ENCODE measurements at regions not wholly inside any gene's neighbourhood (a gene's known extent, or its start where the extent isn't known, plus 50 kb on each side); places are given as distances from the start of the nearest gene placed in this dataset.

GRCh38 chr7:153576096-153576495, 476.1 kb upstream of the DPP6 start:
- Histone ChIP-seq H3K36me3 (no peaks in the 10 kb centered on the region), H3K4me3 (no peak overlapping the region), H3K4me1 (no peaks in the 10 kb centered on the region), H3K27me3 (no peaks in the 10 kb centered on the region), H3K27ac (no peak overlapping the region), H3K9me3 (peaks cover 0 to 11% (median 0%) of the 10 kb centered on the region in 4 donors)
- DNase-seq = no peak
- TF ChIP-seq CTCF (IDR thresholded peaks at IDR 0.05) (no peak), POLR2A (IDR thresholded peaks at IDR 0.05) (no peak)

DNA sequence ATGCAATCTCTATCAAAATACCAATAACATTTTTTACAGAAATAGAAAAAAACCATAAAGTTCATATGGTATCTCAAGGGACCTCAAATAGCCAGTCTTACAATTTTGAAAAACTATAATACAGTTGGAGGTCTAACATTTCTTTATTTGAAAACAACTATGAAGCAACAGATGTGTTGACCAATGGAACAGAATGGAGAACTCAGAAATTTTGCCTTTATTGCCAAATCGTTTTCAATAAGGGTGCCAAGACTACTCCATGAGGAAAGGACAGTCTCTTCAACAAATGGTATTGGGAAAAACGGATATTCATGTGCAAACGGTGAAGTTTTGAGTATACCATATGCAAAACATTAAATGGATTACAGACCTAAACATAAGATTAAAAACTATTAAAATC, 470.8 kb upstream of the DPP6 start:
- no peak for TF ChIP-seq POLR2A (IDR thresholded peaks at IDR 0.05)
- no peak for TF ChIP-seq CTCF (IDR thresholded peaks at IDR 0.05)
- Histone ChIP-seq H3K9me3 (peaks cover 0 to 3% (median 0%) of the 10 kb centered on the region in 4 donors), H3K4me1 (no peaks in the 10 kb centered on the region), H3K27ac (no peak overlapping the region), H3K36me3 (no peaks in the 10 kb centered on the region), H3K27me3 (no peaks in the 10 kb centered on the region), H3K4me3 (no peak overlapping the region)
- DNase-seq = no peak

DNA sequence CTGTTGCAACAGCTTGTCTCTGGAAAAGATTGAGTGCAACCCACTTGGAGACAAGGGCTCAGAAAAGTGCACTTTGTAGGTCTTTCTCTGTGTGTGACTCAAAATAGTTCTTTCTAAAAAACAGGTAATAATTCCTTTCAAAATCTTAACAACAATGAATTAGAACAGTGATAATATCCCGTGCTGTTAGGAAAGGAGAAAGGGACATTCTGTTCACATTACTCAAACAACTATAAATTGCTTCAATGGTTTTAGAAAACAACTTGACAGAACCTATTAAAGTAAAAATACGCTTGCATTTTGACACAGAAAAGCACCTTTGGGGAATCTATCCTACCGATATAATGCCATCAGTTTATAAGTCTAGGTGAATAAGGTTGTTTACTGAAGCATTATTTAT, 468.1 kb upstream of the DPP6 start:
- Histone ChIP-seq H3K27ac (no peak overlapping the region), H3K9me3 (peaks cover 0 to 6% (median 0%) of the 10 kb centered on the region in 4 donors), H3K36me3 (no peaks in the 10 kb centered on the region), H3K4me1 (no peaks in the 10 kb centered on the region), H3K27me3 (no peaks in the 10 kb centered on the region), H3K4me3 (no peak overlapping the region)
- no peak for TF ChIP-seq POLR2A (IDR thresholded peaks at IDR 0.05)
- TF ChIP-seq CTCF (IDR thresholded peaks at IDR 0.05) = no peak
- no peak for DNase-seq

GRCh38 chr7:153588586-153588985, 463.6 kb upstream of the DPP6 start:
- DNase-seq = no peak
- Histone ChIP-seq H3K36me3 (no peaks in the 10 kb centered on the region), H3K4me3 (no peak overlapping the region), H3K4me1 (no peaks in the 10 kb centered on the region), H3K27me3 (no peaks in the 10 kb centered on the region), H3K27ac (no peak overlapping the region), H3K9me3 (peaks cover 0 to 3% (median 0%) of the 10 kb centered on the region in 4 donors)
- TF ChIP-seq CTCF (IDR thresholded peaks at IDR 0.05) (no peak), POLR2A (IDR thresholded peaks at IDR 0.05) (no peak)

DNA sequence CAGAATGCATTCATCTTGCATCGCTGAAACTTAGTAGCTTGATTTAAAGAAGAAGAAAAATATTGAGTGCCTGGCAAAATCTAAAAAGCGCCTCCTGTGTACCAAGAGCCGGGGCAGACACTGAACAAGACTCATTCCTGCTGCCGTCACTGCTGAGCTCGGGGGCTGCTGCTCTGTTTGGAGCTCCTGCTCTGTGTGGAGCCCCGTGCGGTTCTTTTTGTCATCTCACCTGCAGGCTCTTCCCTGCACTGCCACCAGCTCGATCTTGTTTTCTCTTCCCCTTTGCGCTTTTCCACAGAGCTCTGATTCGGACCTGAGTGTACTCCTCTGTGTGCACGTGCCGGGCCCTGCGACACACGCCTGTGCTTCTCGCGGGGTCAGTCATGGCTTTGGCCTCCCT, 462.1 kb upstream of the DPP6 start:
- Histone ChIP-seq H3K27ac (no peak overlapping the region), H3K9me3 (peaks cover 0 to 3% (median 0%) of the 10 kb centered on the region in 4 donors), H3K4me1 (no peaks in the 10 kb centered on the region), H3K27me3 (no peaks in the 10 kb centered on the region), H3K4me3 (no peak overlapping the region), H3K36me3 (no peaks in the 10 kb centered on the region)
- no peak for DNase-seq
- no peak for TF ChIP-seq CTCF (IDR thresholded peaks at IDR 0.05)
- no peak for TF ChIP-seq POLR2A (IDR thresholded peaks at IDR 0.05)

DNA sequence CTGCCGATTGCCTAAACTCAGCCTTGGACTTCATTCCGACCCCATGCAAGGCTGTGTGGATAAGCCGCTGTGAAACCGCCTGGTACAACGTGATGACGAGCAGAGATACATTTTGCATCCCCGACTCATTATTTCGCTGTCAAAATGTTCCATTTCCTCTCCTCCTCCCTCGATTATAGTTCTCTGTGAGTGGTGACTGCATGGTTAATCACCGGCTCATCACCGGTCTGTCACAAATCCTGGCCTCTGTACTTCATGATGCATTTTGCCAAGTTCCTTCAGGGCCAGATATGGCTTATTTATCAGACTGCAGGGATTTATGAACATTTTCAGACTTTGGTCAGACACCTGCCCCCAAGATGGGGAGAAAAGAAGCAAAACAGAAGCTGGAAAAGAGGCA, 461.6 kb upstream of the DPP6 start:
- TF ChIP-seq CTCF (IDR thresholded peaks at IDR 0.05) = no peak
- Histone ChIP-seq H3K27ac (no peak overlapping the region), H3K4me1 (no peaks in the 10 kb centered on the region), H3K4me3 (no peak overlapping the region), H3K9me3 (peaks cover 0 to 3% (median 0%) of the 10 kb centered on the region in 4 donors), H3K36me3 (no peaks in the 10 kb centered on the region), H3K27me3 (no peaks in the 10 kb centered on the region)
- DNase-seq = no peak

All from Peyer's patch (tissue), 4 donors.